HCT116 (cell line): ENCODE measurements at regions not wholly inside any gene's neighbourhood (a gene's known extent, or its start where the extent isn't known, plus 50 kb on each side); places are given as distances from the start of the nearest gene placed in this dataset.

Experiments
- ATAC-seq: fragments of 200-7000 bp; cut with Tn5 transposase; 2 replicates; pipeline ENCODE4 v1.9.1; 2020; ENCODE audit warnings: mild to moderate bottlenecking, moderate library complexity
- BruUV-seq: library from RNA; stranded (reverse); fragments of 400-500 nt; replicated peaks from 2 replicates; lab custom pipeline; 2021; lab: Mats Ljungman, UMichigan
- CTCF ChIA-PET: fragments of 300-600 bp; sonication (Branson Sonifier 250); formaldehyde crosslinking; loops from one replicate; lab custom pipeline; 2021; ENCODE audit warnings: antibody characterized with exemption; lab: Charles Lee
- POLR2A ChIA-PET: fragments of 300-600, 350-600 bp; sonication (Branson Sonifier 250); formaldehyde crosslinking; loops from one replicate; lab custom pipeline; 2021; ENCODE audit warnings: antibody characterized with exemption; lab: Charles Lee
- RAD21 ChIA-PET, 2 experiments: fragments of 300-600 bp; sonication (Branson Sonifier 250); formaldehyde crosslinking; loops; one replicate each; lab custom pipeline; 2023; ENCODE audit warnings: low total read pairs in 2 of 2; ENCODE audit not compliant: uncharacterized antibody in 2 of 2, unreplicated experiment in 2 of 2, low non-redundant PET in 1 of 2; lab: Charles Lee
- DNase-seq: peaks from one replicate; pipeline ENCODE4 v3.0.0-alpha.2; 2010; ENCODE audit warnings: low read depth, low spot score
- H2AFZ ChIP-seq: fragments of 200-600 bp; shearing (Covaris generic), sonication (generic); 2 replicates; pipeline ENCODE4 v1.6.1; 2017; ENCODE audit warnings: low read depth, mixed run types, mixed read lengths, antibody characterized with exemption, low read length; ENCODE audit not compliant: poor library complexity, severe bottlenecking
- H3K27ac ChIP-seq: 2 replicates; pipeline ENCODE4 v1.5.1; 2012; ENCODE audit warnings: low read depth, low read length
- H3K27me3 ChIP-seq: fragments of 200-600 bp; sonication (generic); 2 replicates; pipeline ENCODE4 v1.6.1; 2016; ENCODE audit warnings: mixed run types, low read length, mixed read lengths; ENCODE audit not compliant: insufficient read depth
- H3K36me3 ChIP-seq, 2 experiments: fragments of 200-500 bp in 1 of 2; fragments of 200-600 bp in 1 of 2; sonication (Bioruptor generic) in 1 of 2; sonication (generic) in 1 of 2; 2 replicates each; pipeline versions ENCODE4 v1.5.1 to v1.6.1; 2014 to 2016; ENCODE audit warnings: low read length in 2 of 2, inconsistent platforms in 1 of 2, mixed read lengths in 1 of 2, mixed run types in 1 of 2; ENCODE audit not compliant: insufficient read depth in 2 of 2, control insufficient read depth in 1 of 2
- H3K4me1 ChIP-seq, 2 experiments: fragments of 200-600 bp in 1 of 2; sonication (generic) in 1 of 2; 2 replicates each; pipeline versions ENCODE4 v1.5.1 to v1.6.1; 2012 to 2017; ENCODE audit warnings: low read length in 2 of 2, inconsistent platforms in 1 of 2, mild to moderate bottlenecking in 1 of 2, mixed read lengths in 1 of 2, mixed run types in 1 of 2, moderate library complexity in 1 of 2; ENCODE audit not compliant: insufficient read depth in 2 of 2, control insufficient read depth in 1 of 2
- H3K4me2 ChIP-seq: fragments of 200-600 bp; sonication (generic); 2 replicates; pipeline ENCODE4 v1.6.1; 2017; ENCODE audit warnings: mixed run types, low read length, mixed read lengths
- H3K4me3 ChIP-seq, 2 experiments: fragments of 200-600 bp in 1 of 2; sonication (generic) in 1 of 2; replicated peaks in 1 of 2; 2 replicates each; pipeline ENCODE4 v1.5.1; 2011 to 2016; ENCODE audit warnings: low read length in 2 of 2, control low read depth in 1 of 2, low read depth in 1 of 2, mild to moderate bottlenecking in 1 of 2, mixed read lengths in 1 of 2, mixed run types in 1 of 2
- H3K79me2 ChIP-seq: fragments of 200-600 bp; sonication (generic); 2 replicates; pipeline ENCODE4 v1.6.1; 2017; ENCODE audit warnings: mild to moderate bottlenecking, mixed run types, low read length, moderate library complexity, mixed read lengths; ENCODE audit not compliant: insufficient read depth
- H3K9ac ChIP-seq: fragments of 200-600 bp; sonication (generic); 2 replicates; pipeline ENCODE4 v1.6.1; 2016; ENCODE audit warnings: low read length, mixed read lengths
- H3K9me2 ChIP-seq: fragments of 200-600 bp; sonication (generic), shearing (Covaris generic); 2 replicates; pipeline ENCODE4 v1.6.1; 2017; ENCODE audit warnings: mixed run types, mild to moderate bottlenecking, moderate library complexity; ENCODE audit not compliant: insufficient read depth
- H3K9me3 ChIP-seq, 2 experiments: fragments of 200-500 bp in 1 of 2; fragments of 200-600 bp in 1 of 2; sonication (Bioruptor generic) in 1 of 2; sonication (generic) in 1 of 2; 2 replicates each; pipeline ENCODE4 v1.6.1; 2014 to 2017; ENCODE audit warnings: low read length in 2 of 2, mixed read lengths in 2 of 2, inconsistent platforms in 1 of 2, low read depth in 1 of 2, mild to moderate bottlenecking in 1 of 2, mixed run types in 1 of 2, moderate library complexity in 1 of 2; ENCODE audit not compliant: control insufficient read depth in 1 of 2, insufficient read depth in 1 of 2
- H4K20me1 ChIP-seq: fragments of 200-600 bp; sonication (generic), shearing (Covaris generic); 2 replicates; pipeline ENCODE4 v1.6.1; 2017; ENCODE audit warnings: mixed run types, mild to moderate bottlenecking, moderate library complexity; ENCODE audit not compliant: insufficient read depth
- ATF3 ChIP-seq: IDR thresholded peaks from 2 replicates; pipeline ENCODE4 v1.6.1; 2012
- CBX3 ChIP-seq: IDR thresholded peaks from 2 replicates; pipeline ENCODE4 v1.6.1; 2012; ENCODE audit warnings: low read depth
- CEBPB ChIP-seq: IDR thresholded peaks from 2 replicates; pipeline ENCODE4 v1.6.1; 2012; ENCODE audit warnings: low read depth
- CTCF ChIP-seq, 3 experiments: fragments of 200-600 bp in 1 of 3; sonication (generic) in 1 of 3; IDR thresholded peaks in 2 of 3; conservative IDR thresholded peaks in 1 of 3; 2 replicates each; pipeline ENCODE4 v1.5.1; 2012 to 2017; ENCODE audit warnings: low read depth in 2 of 3, low read length in 2 of 3, antibody characterized with exemption in 1 of 3, borderline replicate concordance in 1 of 3, control low read depth in 1 of 3, mild to moderate bottlenecking in 1 of 3, mixed read lengths in 1 of 3, mixed run types in 1 of 3, moderate library complexity in 1 of 3; ENCODE audit not compliant: insufficient read depth in 1 of 3
- EGR1 ChIP-seq: IDR thresholded peaks from 2 replicates; pipeline ENCODE4 v1.6.1; 2012; ENCODE audit warnings: low read depth
- ELF1 ChIP-seq: IDR thresholded peaks from 2 replicates; pipeline ENCODE4 v1.6.1; 2012; ENCODE audit warnings: low read depth, borderline replicate concordance
- EZH2 ChIP-seq: fragments of 200-600 bp; sonication (generic); IDR thresholded peaks from 2 replicates; pipeline ENCODE4 v1.6.1; 2017; ENCODE audit warnings: antibody characterized with exemption, mixed run types
- JUND ChIP-seq: IDR thresholded peaks from 2 replicates; pipeline ENCODE4 v1.6.1; 2012
- POLR2A ChIP-seq: IDR thresholded peaks from 2 replicates; pipeline ENCODE4 v1.7.0; 2011; ENCODE audit warnings: borderline replicate concordance; ENCODE audit not compliant: insufficient read depth, insufficient read length; ENCODE audit errors: extremely low read depth
- POLR2AphosphoS5 ChIP-seq: IDR thresholded peaks from 2 replicates; pipeline ENCODE4 v1.6.1; 2011; ENCODE audit warnings: mild to moderate bottlenecking, low read depth, low read length, moderate library complexity
- REST ChIP-seq: IDR thresholded peaks from 2 replicates; pipeline ENCODE4 v1.6.1; 2012; ENCODE audit warnings: low read depth
- SIN3A ChIP-seq: IDR thresholded peaks from 2 replicates; pipeline ENCODE4 v1.6.1; 2012; ENCODE audit warnings: low read depth
- SRF ChIP-seq: IDR thresholded peaks from 2 replicates; pipeline ENCODE4 v1.6.1; 2012; ENCODE audit warnings: low read depth
- TCF7L2 ChIP-seq: IDR thresholded peaks from 2 replicates; pipeline ENCODE4 v1.7.0; 2011; ENCODE audit warnings: borderline replicate concordance, inconsistent platforms; ENCODE audit not compliant: insufficient read depth, insufficient read length; ENCODE audit errors: extremely low read depth
- YY1 ChIP-seq: IDR thresholded peaks from 2 replicates; pipeline ENCODE4 v1.6.1; 2011; ENCODE audit warnings: low read length, low read depth, moderate library complexity, mild to moderate bottlenecking; ENCODE audit not compliant: insufficient replicate concordance; ENCODE audit errors: extremely low read depth
- ZFX ChIP-seq: fragments of 450-650 bp; IDR thresholded peaks from 2 replicates; pipeline ENCODE4 v1.6.1; 2017
- intact Hi-C: fragments of 100-400 bp; cut with micrococcal nuclease; formaldehyde crosslinking; loops from 2 replicates; pipeline ENCODE4 v1.10.0; 2022
- TF ChIP-seq, protein P1 (sequence below): IDR thresholded peaks from 2 replicates; pipeline ENCODE4 v1.6.1; 2012

DNA sequence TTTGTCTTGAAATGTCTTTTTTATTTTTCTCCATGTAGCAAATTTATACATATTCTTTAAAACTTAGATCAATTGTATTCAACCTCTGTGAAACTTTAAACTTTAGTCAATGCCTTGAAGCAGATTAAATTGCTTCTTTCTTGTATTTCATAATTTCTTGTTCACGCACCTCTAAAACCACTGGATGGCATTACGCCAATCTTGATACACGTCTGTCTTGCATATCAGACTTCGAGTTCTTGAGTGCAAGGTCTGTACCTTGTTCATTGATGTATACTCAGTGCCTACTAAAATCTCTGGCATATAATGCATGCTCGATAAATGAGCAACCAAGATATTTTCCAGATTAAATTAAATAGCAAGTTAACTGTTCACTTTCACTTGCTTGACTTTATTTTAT, 236.8 kb downstream of the CASP12 start:
- DNase-seq: no peak
- POLR2A ChIA-PET: no interaction called here
- no peak overlapping the region for H3K9ac ChIP-seq
- no peaks in the 10 kb centered on the region for H3K79me2 ChIP-seq
- H3K27me3 ChIP-seq: no peaks in the 10 kb centered on the region
- RAD21 ChIA-PET: no interaction called here
- no peak for ATAC-seq
- TF ChIP-seq REST (no peak), SIN3A (no peak), YY1 (no peak), CEBPB (no peak), ZFX (no peak), SRF (no peak), CBX3 (no peak), ELF1 (no peak), POLR2A (no peak), JUND (no peak), CTCF (IDR thresholded peaks at IDR 0.05 in 2 of 3, conservative IDR thresholded peaks at IDR 0.05 in 1 of 3; ENCODE audit: borderline replicate concordance in 1 of 3, insufficient read depth in 1 of 3, low read depth in 2 of 3, low read length in 2 of 3) (no peak), EZH2 (no peak), EGR1 (no peak), TCF7L2 (no peak), POLR2AphosphoS5 (no peak), ATF3 (no peak)
- TF ChIP-seq, protein P1, sequence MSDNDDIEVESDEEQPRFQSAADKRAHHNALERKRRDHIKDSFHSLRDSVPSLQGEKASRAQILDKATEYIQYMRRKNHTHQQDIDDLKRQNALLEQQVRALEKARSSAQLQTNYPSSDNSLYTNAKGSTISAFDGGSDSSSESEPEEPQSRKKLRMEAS: no peak
- TF ChIP-seq, all 23 proteins: peak for 0
- intact Hi-C loops: no loop called here
- Histone ChIP-seq H3K4me3 (no peak overlapping the region), H2AFZ (no peak overlapping the region), H3K9me3 (no peaks in the 10 kb centered on the region), H3K9me2 (no peaks in the 10 kb centered on the region), H3K27ac (no peak overlapping the region), H3K4me2 (no peak overlapping the region), H3K36me3 (no peaks in the 10 kb centered on the region), H3K4me1 (no peaks in the 10 kb centered on the region), H4K20me1 (no peaks in the 10 kb centered on the region)
- BruUV-seq: no TSS peak
- CTCF ChIA-PET: no interaction called here
